PC-9 (cell line): ENCODE measurements at regions not wholly inside any gene's neighbourhood (a gene's known extent, or its start where the extent isn't known, plus 50 kb on each side); places are given as distances from the start of the nearest gene placed in this dataset.

ENCODE experiments used
- EZH2 ChIP-seq: fragments of 200-600 bp; sonication (generic); IDR thresholded peaks from 2 replicates; pipeline ENCODE4 v1.8.0; 2017; ENCODE audit warnings: antibody characterized with exemption, low read depth
- TF ChIP-seq, protein P1 (sequence below): fragments of 200-600 bp; sonication (generic); conservative IDR thresholded peaks from 2 replicates; pipeline ENCODE4 v1.6.1; 2017; ENCODE audit warnings: mixed run types, antibody characterized with exemption, mild to moderate bottlenecking, moderate library complexity

DNA sequence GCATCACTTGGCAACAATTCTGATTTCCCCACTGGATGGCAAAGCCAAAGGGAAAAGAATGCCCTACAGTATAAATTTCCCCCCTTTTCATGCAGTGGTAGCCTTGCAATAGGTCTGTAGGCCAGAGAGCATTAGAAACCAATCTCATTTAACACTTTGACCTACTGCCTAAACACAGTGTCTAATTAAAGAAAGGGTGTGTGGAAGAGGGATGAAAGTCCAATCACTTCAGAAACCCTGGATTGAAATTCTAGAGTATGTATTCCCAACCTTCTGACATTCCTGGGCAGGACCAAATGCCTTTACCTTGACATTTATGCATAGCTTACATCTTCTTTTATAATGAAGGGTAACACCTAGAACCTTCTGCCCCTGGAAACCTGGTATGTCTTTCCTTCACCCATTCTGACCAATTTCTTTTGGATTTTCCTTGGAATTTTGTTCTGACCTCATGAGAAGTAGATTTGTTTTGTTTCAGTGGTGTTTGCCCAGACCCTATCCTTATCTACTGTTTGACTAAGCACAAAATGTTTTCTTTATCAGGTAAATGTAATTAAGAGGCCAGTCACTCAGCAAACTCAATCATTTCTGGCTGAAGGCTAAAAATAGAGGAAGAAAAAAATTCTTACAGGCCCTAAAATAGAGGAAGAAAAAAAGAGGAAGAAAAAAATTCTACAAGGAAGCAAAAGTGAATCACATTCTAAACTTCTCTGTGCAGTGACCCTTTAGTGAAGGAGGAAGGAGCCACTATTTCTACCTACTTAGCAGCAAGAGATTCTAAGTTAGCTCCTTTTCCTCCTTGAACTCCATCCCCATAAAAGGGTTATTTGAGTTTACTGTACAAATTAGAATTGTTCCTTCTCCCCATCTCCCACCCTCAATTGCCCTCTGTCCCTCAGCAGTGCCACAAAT is 129.5 kb upstream of the DSCAM start:
- TF ChIP-seq, protein P1, sequence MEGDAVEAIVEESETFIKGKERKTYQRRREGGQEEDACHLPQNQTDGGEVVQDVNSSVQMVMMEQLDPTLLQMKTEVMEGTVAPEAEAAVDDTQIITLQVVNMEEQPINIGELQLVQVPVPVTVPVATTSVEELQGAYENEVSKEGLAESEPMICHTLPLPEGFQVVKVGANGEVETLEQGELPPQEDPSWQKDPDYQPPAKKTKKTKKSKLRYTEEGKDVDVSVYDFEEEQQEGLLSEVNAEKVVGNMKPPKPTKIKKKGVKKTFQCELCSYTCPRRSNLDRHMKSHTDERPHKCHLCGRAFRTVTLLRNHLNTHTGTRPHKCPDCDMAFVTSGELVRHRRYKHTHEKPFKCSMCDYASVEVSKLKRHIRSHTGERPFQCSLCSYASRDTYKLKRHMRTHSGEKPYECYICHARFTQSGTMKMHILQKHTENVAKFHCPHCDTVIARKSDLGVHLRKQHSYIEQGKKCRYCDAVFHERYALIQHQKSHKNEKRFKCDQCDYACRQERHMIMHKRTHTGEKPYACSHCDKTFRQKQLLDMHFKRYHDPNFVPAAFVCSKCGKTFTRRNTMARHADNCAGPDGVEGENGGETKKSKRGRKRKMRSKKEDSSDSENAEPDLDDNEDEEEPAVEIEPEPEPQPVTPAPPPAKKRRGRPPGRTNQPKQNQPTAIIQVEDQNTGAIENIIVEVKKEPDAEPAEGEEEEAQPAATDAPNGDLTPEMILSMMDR, result no peak
- TF ChIP-seq EZH2, result no peak
